Fibroblast of mammary gland (primary cell): ENCODE measurements at regions not wholly inside any gene's neighbourhood (a gene's known extent, or its start where the extent isn't known, plus 50 kb on each side); places are given as distances from the start of the nearest gene placed in this dataset.

Experiments
- DNase-seq: peaks from one replicate; pipeline ENCODE4 v3.0.0-alpha.2; 2010; ENCODE audit warnings: low read depth
- H3K4me3 ChIP-seq: 2 replicates; pipeline ENCODE4 v1.5.1; 2011; ENCODE audit warnings: low read depth, mild to moderate bottlenecking, low read length, moderate library complexity; ENCODE audit not compliant: control insufficient read depth
- CTCF ChIP-seq: conservative IDR thresholded peaks from 2 replicates; pipeline ENCODE4 v1.5.1; 2011; ENCODE audit warnings: low read depth, low read length, inconsistent platforms; ENCODE audit not compliant: control insufficient read depth, insufficient read depth

DNA sequence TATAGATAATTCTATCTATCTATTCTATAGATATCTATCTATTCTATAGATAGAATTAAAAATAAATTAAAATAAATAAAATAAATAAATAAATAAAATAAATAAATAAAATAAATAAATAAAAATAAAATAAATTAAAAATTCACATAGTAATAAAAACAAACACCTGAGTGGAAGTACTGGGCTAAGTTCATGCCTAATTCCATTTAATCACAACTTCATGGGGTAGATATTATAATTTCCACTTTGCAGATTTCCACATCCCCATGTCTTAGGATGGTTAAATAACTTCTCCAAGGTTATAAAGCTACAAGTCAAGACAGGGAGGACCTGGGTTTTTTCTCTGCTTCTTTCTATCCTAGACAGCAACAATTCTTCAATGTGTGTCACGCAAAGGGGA lies 261.4 kb upstream of the MEX3C start:
- H3K4me3 ChIP-seq: no peak overlapping the region
- no peak for DNase-seq
- no peak for TF ChIP-seq CTCF

DNA sequence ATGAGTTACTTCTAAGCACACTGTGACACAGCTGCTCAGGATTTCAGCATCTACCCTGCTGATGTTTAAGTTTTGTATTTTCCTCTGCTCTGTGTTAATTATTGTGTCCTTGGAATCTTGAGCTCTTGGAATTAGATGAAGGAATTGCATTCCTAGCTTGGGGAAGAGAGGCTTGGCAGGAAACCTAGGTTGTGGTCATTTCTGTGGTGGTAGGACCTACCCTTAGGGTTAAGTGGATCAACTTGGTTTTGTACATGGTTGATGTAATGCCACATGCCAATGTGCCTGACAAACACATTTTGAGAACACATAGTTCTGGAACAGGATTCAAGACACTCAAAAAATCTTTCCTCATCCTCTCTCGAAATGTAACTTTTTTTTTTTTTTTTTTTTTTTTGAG lies 264.5 kb upstream of the MEX3C start:
- DNase-seq: no peak
- no peak overlapping the region for H3K4me3 ChIP-seq
- TF ChIP-seq CTCF: no peak

DNA sequence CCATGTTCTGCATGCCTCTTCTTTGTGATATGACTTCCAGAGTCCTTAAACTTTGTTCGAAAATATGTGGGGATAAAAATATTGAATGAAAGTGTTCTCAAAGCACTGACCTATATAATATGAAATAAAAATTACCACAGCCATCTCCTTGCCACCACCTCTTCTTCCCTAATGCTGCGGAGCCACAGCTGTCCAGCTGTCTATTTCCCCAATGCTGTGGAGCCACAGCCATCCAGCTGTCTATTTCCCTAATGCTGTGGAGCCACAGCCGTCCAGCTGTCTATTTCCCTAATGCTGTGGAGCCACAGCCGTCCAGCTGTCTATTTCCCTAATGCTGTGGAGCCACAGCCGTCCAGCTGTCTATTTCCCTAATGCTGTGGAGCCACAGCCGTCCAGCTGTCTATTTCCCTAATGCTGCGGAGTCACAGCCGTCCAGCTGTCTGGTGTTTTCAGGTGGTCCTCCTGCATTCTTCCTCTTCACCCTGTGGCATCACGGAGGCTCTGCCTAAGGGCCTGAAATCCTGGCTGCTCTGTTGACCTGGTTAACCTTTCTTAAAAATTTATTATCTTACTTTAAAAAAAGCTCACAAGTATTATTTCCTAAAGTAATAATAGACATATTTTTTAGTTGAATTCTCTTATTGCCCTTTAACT lies 266.1 kb upstream of the MEX3C start:
- no peak for DNase-seq
- no peak overlapping the region for H3K4me3 ChIP-seq
- TF ChIP-seq CTCF: no peak

DNA sequence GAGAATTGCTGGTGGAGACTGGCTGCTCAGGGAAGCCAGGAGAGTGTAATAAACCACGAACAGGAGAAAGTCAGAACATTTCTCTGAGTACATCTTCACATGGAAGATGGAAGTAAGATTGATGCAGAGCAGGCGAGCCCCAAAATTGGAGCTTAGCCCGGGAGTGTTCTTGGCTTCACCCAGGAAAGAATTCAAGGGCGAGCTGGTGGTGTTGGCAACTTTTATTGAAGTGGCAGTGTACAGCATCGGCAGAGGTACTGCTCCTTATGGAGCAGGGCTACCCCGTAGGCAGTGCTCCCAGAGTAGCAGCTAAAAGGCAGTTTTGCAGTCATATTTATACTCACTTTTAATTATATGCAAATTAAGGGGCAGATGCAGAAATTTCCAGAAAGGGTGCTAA lies 281.4 kb upstream of the MEX3C start:
- DNase-seq: no peak

GRCh38 chr18:51479736-51480135 lies 282.3 kb upstream of the MEX3C start:
- TF ChIP-seq CTCF: no peak
- no peak overlapping the region for H3K4me3 ChIP-seq
- DNase-seq: no peak

More for the DNA sequence above, 281.4 kb upstream of the MEX3C start:
- no peak overlapping the region for H3K4me3 ChIP-seq
- no peak for TF ChIP-seq CTCF

- DNase-seq: no peak
- H3K4me3 ChIP-seq: no peak overlapping the region
- TF ChIP-seq CTCF: no peak
Measured at GRCh38 chr18:51480407-51481261, 283.2 kb upstream of the MEX3C start.
